ENCODE measurements at regions not wholly inside any gene's neighbourhood (a gene's known extent, or its start where the extent isn't known, plus 50 kb on each side); places are given as distances from the start of the nearest gene placed in this dataset.

DNA sequence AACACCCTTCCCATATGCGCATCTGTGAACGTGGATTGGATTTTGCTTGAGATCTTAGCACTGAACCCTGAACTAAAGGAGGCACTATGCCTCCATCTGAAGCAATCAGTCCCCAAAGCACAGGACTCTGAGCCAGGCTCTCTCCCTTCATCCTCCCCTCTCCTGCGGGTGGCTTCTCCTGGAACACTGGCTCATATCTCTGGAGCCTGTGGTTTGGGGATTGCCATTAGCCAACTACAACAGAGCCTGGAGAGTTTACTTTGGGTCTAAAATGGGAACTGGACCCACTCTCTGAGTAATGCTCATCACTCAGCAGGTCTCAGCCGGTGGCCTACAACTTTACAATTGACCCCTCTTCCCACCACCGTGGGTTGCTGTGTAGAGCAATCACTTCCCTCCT, 190.8 kb upstream of the HES1 start:
- TF ChIP-seq KDM1A (IDR thresholded peaks at IDR 0.05; ENCODE audit: borderline replicate concordance, low read length) = no peak
- TF ChIP-seq, protein P1, sequence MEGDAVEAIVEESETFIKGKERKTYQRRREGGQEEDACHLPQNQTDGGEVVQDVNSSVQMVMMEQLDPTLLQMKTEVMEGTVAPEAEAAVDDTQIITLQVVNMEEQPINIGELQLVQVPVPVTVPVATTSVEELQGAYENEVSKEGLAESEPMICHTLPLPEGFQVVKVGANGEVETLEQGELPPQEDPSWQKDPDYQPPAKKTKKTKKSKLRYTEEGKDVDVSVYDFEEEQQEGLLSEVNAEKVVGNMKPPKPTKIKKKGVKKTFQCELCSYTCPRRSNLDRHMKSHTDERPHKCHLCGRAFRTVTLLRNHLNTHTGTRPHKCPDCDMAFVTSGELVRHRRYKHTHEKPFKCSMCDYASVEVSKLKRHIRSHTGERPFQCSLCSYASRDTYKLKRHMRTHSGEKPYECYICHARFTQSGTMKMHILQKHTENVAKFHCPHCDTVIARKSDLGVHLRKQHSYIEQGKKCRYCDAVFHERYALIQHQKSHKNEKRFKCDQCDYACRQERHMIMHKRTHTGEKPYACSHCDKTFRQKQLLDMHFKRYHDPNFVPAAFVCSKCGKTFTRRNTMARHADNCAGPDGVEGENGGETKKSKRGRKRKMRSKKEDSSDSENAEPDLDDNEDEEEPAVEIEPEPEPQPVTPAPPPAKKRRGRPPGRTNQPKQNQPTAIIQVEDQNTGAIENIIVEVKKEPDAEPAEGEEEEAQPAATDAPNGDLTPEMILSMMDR (IDR thresholded peaks at IDR 0.05; ENCODE audit: control extremely low read depth in 1 of 3, insufficient read depth in 1 of 3, low read depth in 1 of 3, low read length in 3 of 3) = no peak
- TF ChIP-seq POLR2A (IDR thresholded peaks at IDR 0.05; ENCODE audit: control extremely low read depth in 1 of 2, low read depth in 2 of 2, low read length in 2 of 2) = no peak
- no peak for TF ChIP-seq EZH2 (IDR thresholded peaks at IDR 0.05; ENCODE audit: low read depth, low read length, severe bottlenecking)
- no peak for TF ChIP-seq HDAC6 (IDR thresholded peaks at IDR 0.05; ENCODE audit: low read depth, low read length)
- TF ChIP-seq SAP30 (IDR thresholded peaks at IDR 0.05; ENCODE audit: insufficient read depth, insufficient replicate concordance, low read length) = no peak
- no peak for TF ChIP-seq SIN3A (conservative IDR thresholded peaks at IDR 0.05 in 1 of 2, IDR thresholded peaks at IDR 0.05 in 1 of 2; ENCODE audit: low read depth in 1 of 2, low read length in 2 of 2)
- TF ChIP-seq TAF1 (IDR thresholded peaks at IDR 0.05; ENCODE audit: low read depth, low read length) = no peak
- TF ChIP-seq CEBPB (IDR thresholded peaks at IDR 0.05; ENCODE audit: low read depth, low read length) = no peak
- no peak for TF ChIP-seq EP300 (IDR thresholded peaks at IDR 0.05; ENCODE audit: borderline replicate concordance in 1 of 2, low read depth in 2 of 2, low read length in 2 of 2)
- TF ChIP-seq POLR2AphosphoS5 (IDR thresholded peaks at IDR 0.05; ENCODE audit: low read depth, low read length) = no peak
- TF ChIP-seq, protein P2, sequence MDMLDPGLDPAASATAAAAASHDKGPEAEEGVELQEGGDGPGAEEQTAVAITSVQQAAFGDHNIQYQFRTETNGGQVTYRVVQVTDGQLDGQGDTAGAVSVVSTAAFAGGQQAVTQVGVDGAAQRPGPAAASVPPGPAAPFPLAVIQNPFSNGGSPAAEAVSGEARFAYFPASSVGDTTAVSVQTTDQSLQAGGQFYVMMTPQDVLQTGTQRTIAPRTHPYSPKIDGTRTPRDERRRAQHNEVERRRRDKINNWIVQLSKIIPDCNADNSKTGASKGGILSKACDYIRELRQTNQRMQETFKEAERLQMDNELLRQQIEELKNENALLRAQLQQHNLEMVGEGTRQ (IDR thresholded peaks at IDR 0.05; ENCODE audit: low read length) = no peak

Data from H1 (cell line).